Parathyroid adenoma (tissue), 2 donors: ENCODE measurements at regions not wholly inside any gene's neighbourhood (a gene's known extent, or its start where the extent isn't known, plus 50 kb on each side); places are given as distances from the start of the nearest gene placed in this dataset.

ENCODE experiments used
- H2AFZ ChIP-seq: fragments of 300-600 bp; sonication (generic); one replicate; pipeline ENCODE4 v1.7.0; 2017; ENCODE audit warnings: antibody characterized with exemption, mild to moderate bottlenecking
- H3K27ac ChIP-seq: fragments of 300-600 bp; sonication (generic); one replicate; pipeline ENCODE4 v1.7.0; 2017
- H3K27me3 ChIP-seq: fragments of 300-600 bp; sonication (generic); one replicate; pipeline ENCODE4 v1.7.0; 2017; ENCODE audit warnings: low read length; ENCODE audit not compliant: control insufficient read depth, insufficient read depth
- H3K36me3 ChIP-seq: fragments of 300-600 bp; sonication (generic); one replicate; pipeline ENCODE4 v1.7.0; 2017; ENCODE audit warnings: low read length; ENCODE audit not compliant: control insufficient read depth, insufficient read depth
- H3K4me1 ChIP-seq: fragments of 300-600 bp; sonication (generic); one replicate; pipeline ENCODE4 v1.7.0; 2017; ENCODE audit warnings: control low read depth
- H3K4me2 ChIP-seq: fragments of 300-600 bp; sonication (generic); one replicate; pipeline ENCODE4 v1.7.0; 2017; ENCODE audit warnings: low read length
- H3K4me3 ChIP-seq: fragments of 300-600 bp; sonication (generic); one replicate; pipeline ENCODE4 v1.7.0; 2017; ENCODE audit warnings: low read depth, low read length
- H3K79me2 ChIP-seq: fragments of 300-600 bp; sonication (generic); one replicate; pipeline ENCODE4 v1.7.0; 2017; ENCODE audit warnings: control low read depth
- H3K9ac ChIP-seq: fragments of 300-600 bp; sonication (generic); one replicate; pipeline ENCODE4 v1.7.0; 2017; ENCODE audit warnings: mild to moderate bottlenecking
- H3K9me3 ChIP-seq: fragments of 300-600 bp; sonication (generic); one replicate; pipeline ENCODE4 v1.7.0; 2017; ENCODE audit warnings: low read length; ENCODE audit not compliant: control insufficient read depth
- TF ChIP-seq, protein P1 (sequence below): fragments of 300-600 bp; sonication (generic); IDR thresholded peaks from one replicate; pipeline ENCODE4 v1.7.0; 2017; ENCODE audit warnings: antibody characterized with exemption, mild to moderate bottlenecking
- donor health status: primary hyperparathyroidism.

DNA sequence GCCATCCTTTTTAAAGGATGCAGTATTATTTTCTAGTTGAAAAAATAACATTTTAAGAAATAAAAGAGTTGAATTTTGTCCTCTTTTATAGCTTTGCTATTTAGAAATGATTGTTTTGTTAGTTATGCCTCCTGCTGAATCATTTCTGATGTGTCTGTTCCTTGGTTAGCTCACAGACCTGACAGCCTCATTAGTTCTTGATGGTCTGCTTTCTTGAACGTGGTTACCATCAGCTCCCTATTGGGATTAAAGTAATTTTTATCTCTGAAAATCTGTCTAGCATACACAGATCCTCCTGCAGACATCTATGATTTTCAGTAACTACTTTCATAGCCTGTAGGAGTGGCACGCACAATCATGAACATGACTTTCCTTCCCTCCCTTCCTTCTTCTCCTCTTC, 447.6 kb upstream of the B3GALT2 start:
- no peak overlapping the region for H3K4me3 ChIP-seq
- no peaks in the 10 kb centered on the region for H3K9me3 ChIP-seq
- no peaks in the 10 kb centered on the region for H3K79me2 ChIP-seq
- no peak overlapping the region for H3K4me2 ChIP-seq
- H3K36me3 ChIP-seq, result no peaks in the 10 kb centered on the region
- H2AFZ ChIP-seq, result no peak overlapping the region
- H3K27ac ChIP-seq, result no peak overlapping the region
- H3K27me3 ChIP-seq, result no peaks in the 10 kb centered on the region
- H3K4me1 ChIP-seq, result no peaks in the 10 kb centered on the region
- H3K9ac ChIP-seq, result no peak overlapping the region
- TF ChIP-seq, protein P1, sequence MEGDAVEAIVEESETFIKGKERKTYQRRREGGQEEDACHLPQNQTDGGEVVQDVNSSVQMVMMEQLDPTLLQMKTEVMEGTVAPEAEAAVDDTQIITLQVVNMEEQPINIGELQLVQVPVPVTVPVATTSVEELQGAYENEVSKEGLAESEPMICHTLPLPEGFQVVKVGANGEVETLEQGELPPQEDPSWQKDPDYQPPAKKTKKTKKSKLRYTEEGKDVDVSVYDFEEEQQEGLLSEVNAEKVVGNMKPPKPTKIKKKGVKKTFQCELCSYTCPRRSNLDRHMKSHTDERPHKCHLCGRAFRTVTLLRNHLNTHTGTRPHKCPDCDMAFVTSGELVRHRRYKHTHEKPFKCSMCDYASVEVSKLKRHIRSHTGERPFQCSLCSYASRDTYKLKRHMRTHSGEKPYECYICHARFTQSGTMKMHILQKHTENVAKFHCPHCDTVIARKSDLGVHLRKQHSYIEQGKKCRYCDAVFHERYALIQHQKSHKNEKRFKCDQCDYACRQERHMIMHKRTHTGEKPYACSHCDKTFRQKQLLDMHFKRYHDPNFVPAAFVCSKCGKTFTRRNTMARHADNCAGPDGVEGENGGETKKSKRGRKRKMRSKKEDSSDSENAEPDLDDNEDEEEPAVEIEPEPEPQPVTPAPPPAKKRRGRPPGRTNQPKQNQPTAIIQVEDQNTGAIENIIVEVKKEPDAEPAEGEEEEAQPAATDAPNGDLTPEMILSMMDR, result no peak

DNA sequence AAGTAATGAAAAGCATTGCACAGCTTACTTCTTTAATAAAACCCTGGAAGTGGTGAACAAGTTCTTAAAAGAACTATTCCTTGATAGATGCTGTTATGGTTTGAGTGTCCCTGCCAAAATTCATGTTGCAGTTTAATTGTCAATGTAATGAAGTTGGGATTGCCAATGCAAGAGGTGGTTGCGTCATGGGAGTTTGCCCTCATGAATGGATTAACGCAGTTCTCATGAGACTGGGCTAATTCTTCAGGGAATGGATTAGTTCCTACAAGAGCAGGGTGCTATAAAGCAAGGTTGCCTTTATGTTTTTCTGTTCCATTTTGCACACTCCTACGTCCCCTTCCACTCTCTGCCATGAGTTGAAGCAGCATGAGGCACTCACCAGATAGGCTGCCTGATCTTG, 446.7 kb upstream of the B3GALT2 start:
- H3K4me1 ChIP-seq, result no peaks in the 10 kb centered on the region
- no peak overlapping the region for H3K4me2 ChIP-seq
- H3K79me2 ChIP-seq, result no peaks in the 10 kb centered on the region
- H3K36me3 ChIP-seq, result no peaks in the 10 kb centered on the region
- no peak overlapping the region for H3K4me3 ChIP-seq
- H3K9me3 ChIP-seq, result no peaks in the 10 kb centered on the region
- TF ChIP-seq, protein P1, result no peak
- H2AFZ ChIP-seq, result no peak overlapping the region
- no peaks in the 10 kb centered on the region for H3K27me3 ChIP-seq
- no peak overlapping the region for H3K27ac ChIP-seq
- H3K9ac ChIP-seq, result no peak overlapping the region

DNA sequence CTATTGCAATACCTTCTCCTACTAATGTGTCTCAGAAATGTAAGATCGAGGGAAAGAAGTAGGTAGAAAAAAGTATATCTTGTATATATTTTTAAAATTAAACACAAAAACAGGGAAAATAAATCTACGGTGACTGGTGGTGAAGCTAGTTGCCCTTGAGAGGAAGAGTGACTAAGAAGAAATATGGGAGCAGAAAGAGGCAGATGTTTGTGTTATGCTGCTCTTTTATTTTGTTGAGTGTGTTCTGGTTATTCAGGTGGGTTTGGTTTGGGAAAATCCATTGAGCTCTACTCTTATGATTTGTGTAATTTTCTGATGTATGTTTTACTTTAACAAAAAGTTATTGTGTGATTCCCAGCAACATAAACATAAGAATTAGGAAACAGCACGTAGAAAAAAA, 444.9 kb upstream of the B3GALT2 start:
- H3K27me3 ChIP-seq, result no peaks in the 10 kb centered on the region
- H3K36me3 ChIP-seq, result no peaks in the 10 kb centered on the region
- no peak overlapping the region for H3K9ac ChIP-seq
- H3K79me2 ChIP-seq, result no peaks in the 10 kb centered on the region
- no peak overlapping the region for H2AFZ ChIP-seq
- H3K4me2 ChIP-seq, result no peak overlapping the region
- no peaks in the 10 kb centered on the region for H3K4me1 ChIP-seq
- H3K4me3 ChIP-seq, result no peak overlapping the region
- no peaks in the 10 kb centered on the region for H3K9me3 ChIP-seq
- TF ChIP-seq, protein P1, result no peak
- no peak overlapping the region for H3K27ac ChIP-seq

DNA sequence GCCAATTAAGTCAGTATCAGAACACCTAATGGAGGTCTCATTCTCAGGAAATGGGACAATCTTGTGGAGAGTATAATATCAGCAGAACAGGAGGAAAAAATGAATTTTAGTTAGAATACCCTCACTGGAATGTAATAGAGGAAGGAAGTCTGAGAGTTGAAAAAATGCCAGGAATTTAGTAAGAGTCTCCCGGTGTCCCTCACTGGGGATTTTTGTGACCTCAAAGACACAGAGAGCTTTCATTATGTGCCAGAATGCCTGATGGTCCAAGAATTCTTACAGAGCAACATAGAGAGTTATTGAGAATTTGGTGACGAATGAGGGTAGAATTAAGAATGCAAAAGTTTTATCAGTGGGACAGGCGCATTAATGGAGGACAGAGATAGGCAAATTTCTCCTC, 443.5 kb upstream of the B3GALT2 start:
- Histone ChIP-seq H3K9ac (no peak overlapping the region), H3K27ac (no peak overlapping the region), H3K27me3 (no peaks in the 10 kb centered on the region), H3K4me3 (no peak overlapping the region), H2AFZ (no peak overlapping the region), H3K9me3 (no peaks in the 10 kb centered on the region), H3K4me1 (no peaks in the 10 kb centered on the region), H3K79me2 (no peaks in the 10 kb centered on the region), H3K4me2 (no peak overlapping the region), H3K36me3 (no peaks in the 10 kb centered on the region)
- TF ChIP-seq, protein P1, result no peak

DNA sequence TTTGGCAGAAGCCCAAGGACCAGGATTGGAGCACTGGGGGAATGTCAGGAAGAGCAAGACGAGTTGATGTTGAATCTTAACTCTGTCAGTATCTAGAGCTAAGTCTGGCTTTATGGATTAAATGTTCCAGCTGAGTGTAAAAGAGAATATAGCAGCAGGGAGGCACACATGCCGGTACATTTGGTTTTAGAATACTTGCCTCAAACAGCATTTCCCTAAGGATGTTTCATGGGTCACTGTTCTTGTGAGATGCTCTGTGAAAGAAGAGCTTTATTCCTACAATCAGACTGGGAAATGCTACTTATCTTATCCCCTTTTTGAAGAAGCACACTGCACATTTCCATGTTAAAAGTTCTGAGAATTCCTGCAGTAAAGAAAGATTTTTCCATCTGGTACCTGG, 440.3 kb upstream of the B3GALT2 start:
- H3K27ac ChIP-seq, result no peak overlapping the region
- H3K4me1 ChIP-seq, result no peaks in the 10 kb centered on the region
- no peaks in the 10 kb centered on the region for H3K36me3 ChIP-seq
- no peak overlapping the region for H3K4me3 ChIP-seq
- no peaks in the 10 kb centered on the region for H3K27me3 ChIP-seq
- TF ChIP-seq, protein P1, result no peak
- no peak overlapping the region for H3K9ac ChIP-seq
- H3K4me2 ChIP-seq, result no peak overlapping the region
- H3K79me2 ChIP-seq, result no peaks in the 10 kb centered on the region
- H2AFZ ChIP-seq, result no peak overlapping the region
- H3K9me3 ChIP-seq, result no peaks in the 10 kb centered on the region
